ENCODE measurements at regions not wholly inside any gene's neighbourhood (a gene's known extent, or its start where the extent isn't known, plus 50 kb on each side); places are given as distances from the start of the nearest gene placed in this dataset.

- no peak for DNase-seq (ENCODE audit: low read depth)
- no peak for TF ChIP-seq CTCF (conservative IDR thresholded peaks at IDR 0.05; ENCODE audit: low read depth, low read length)
These were observed 267.5 kb upstream of the TMEM161B start for GRCh38 chr5:88536146-88536545.

GRCh38 chr5:88524941-88525340, 256.3 kb upstream of the TMEM161B start:
- TF ChIP-seq CTCF (conservative IDR thresholded peaks at IDR 0.05; ENCODE audit: low read depth, low read length), result no peak

More at GRCh38 chr5:88536146-88536545, 267.5 kb upstream of the TMEM161B start:
- no peak overlapping the region for H3K4me3 ChIP-seq (ENCODE audit: low read length)

GRCh38 chr5:88519066-88519465, 250.4 kb upstream of the TMEM161B start:
- no peak for TF ChIP-seq CTCF (conservative IDR thresholded peaks at IDR 0.05; ENCODE audit: low read depth, low read length)
- no peak overlapping the region for H3K4me3 ChIP-seq (ENCODE audit: low read length)
- DNase-seq (ENCODE audit: low read depth), result no peak

More at GRCh38 chr5:88524941-88525340, 256.3 kb upstream of the TMEM161B start:
- DNase-seq (ENCODE audit: low read depth), result no peak
- H3K4me3 ChIP-seq (ENCODE audit: low read length), result no peak overlapping the region

- TF ChIP-seq CTCF (conservative IDR thresholded peaks at IDR 0.05; ENCODE audit: low read depth, low read length), result no peak
- DNase-seq (ENCODE audit: low read depth), result no peak
- H3K4me3 ChIP-seq (ENCODE audit: low read length), result no peak overlapping the region
These were observed 249.7 kb upstream of the TMEM161B start for GRCh38 chr5:88518131-88519016.

- DNase-seq (ENCODE audit: low read depth), result no peak
- no peak for TF ChIP-seq CTCF (conservative IDR thresholded peaks at IDR 0.05; ENCODE audit: low read depth, low read length)
- no peak overlapping the region for H3K4me3 ChIP-seq (ENCODE audit: low read length)
These were observed 247.5 kb upstream of the TMEM161B start for GRCh38 chr5:88515881-88516819.

- TF ChIP-seq CTCF (conservative IDR thresholded peaks at IDR 0.05; ENCODE audit: low read depth, low read length), result no peak
- H3K4me3 ChIP-seq (ENCODE audit: low read length), result no peak overlapping the region
- DNase-seq (ENCODE audit: low read depth), result no peak
These were observed 246.4 kb upstream of the TMEM161B start for GRCh38 chr5:88515068-88515467.

Measured in retinal pigment epithelial cell (primary cell).